ENCODE measurements at regions not wholly inside any gene's neighbourhood (a gene's known extent, or its start where the extent isn't known, plus 50 kb on each side); places are given as distances from the start of the nearest gene placed in this dataset.
"Not testable (repeated sequence)": the region's sequence is repeated elsewhere in the genome, so short reads cannot be mapped to it uniquely, and the experiment has no call there.

DNA sequence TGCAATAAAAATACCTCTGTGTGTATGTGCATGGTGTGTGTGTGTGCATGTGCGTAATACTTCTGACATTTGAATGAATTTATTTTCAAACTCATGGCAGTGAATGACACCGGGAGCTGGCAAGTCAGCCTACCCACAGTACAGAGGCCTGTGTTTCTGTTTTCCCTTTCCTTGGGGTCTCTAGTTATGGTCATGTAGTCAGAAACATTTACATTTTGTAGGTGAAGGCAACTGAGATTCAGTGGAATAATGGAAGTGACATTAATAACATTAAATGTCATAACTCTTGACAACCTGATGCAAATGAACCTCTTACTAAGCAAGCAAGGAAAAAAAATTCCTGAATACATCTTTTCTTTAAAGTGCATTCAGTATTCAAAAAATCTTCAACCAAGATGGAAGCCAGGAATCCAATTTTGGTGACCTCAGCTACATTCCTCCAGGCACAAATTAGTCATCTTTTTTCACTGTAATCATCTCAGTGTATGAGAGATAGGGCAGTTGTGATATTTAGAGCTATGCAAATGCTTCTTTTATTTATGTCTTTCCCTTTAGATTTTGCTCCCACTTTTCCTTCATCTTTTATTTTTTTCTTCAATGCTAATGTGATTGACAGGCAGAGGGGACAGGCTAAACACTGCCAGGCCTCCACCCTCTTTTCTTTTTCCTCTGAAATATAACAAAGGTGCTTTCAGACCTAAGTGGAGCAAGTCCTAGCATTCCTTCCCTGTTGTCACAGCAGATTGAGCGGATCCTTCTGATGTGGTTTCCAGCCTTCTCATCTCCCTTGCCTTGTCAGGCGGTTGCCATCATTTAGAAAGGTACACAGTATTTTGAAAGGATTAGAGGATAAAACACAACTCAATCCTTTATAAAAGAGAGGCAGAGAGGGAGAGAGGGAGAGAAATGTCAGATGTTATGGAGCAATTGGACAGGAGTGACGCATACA is 569.8 kb upstream of the ADAMTS16 start:
- DNase-seq (ENCODE audit: low read depth): no peak

DNA sequence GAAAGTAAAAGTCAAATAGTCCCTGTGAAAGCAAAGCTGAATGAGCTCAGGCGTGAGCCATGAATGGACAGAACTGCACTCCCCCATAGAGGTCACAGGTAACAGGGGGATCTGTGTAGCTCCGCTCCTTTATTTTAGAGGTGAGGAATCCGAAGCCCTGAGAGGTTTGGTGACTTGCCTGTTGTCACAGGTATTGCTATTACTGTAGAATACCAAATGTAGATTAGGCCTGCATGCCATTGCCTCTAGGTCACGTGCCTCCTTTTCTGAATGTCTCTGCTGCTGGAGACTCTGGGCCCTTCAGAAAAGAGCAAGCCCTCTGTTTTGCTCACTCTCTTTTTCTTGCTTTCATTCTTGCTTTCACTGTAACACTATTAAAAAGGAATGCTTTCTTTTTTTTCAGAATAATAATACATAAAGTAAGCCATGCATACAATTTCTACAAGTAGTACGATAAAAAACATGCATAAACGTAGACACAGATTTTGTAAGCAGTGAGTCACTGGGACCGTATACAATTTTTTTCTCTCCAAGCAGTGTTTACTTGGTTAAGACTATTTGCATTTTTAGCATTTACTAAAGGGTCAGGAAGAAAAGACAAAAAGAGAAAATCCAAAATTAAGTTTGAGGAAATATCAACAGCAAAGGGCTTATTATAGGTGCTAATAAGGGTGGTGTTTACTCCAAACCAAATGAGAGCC is 568.7 kb upstream of the ADAMTS16 start:
- DNase-seq (ENCODE audit: low read depth): no peak

DNA sequence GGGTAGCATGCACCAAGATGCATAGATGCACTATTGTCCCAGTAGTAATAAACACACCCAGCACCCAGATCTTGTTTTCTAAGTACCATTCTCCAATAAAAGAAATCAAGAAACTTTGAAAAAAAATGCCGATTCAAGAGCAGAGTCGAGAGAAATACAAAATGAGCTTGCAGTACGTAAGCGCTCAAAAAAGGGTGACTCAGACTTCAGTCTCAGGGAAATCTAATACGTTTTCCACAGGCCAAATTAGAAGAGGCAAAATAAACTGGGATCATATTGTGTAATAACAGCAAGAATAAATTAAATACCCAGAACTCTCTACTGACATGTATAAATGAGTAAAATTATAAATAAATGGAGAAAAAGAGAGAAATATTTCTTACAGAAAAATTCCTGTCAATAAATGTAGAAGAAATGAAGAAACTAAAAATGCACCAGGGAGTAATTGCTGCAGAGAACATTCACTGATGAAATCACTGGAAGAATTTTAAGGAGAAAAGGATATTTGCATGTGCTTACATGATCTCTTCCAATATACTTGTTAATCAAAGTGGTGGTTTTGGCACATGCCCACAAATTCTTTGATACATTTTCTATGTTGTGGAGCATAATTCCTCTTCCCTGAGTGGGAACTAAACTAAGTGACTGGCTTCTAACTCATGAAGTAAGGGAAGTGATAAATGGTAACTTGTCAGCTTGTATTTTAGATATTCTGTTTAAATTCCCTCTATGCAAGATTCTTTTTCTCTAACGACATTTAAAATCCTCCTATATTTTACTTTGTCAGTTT is 567.6 kb upstream of the ADAMTS16 start:
- no peak for DNase-seq (ENCODE audit: low read depth)

DNA sequence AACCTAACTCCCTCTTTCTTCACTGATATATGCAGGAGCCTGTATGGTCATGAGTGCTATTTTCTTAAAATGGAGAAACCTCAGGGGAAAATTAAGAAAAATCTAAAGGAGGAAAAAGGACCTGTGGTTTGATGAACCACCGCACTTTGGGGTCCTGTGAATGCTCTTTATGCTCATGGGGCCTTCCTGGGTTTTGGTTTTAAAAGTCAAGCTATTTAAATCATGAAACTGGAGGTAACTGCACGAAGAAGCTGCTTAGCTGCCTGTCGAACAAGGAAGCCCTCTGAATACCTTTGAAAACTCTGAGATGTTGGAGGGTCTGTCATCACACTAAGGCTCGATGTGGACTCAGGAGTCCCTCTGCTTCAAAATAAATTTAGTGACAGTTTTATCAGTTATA is 564.5 kb upstream of the ADAMTS16 start:
- DNase-seq (ENCODE audit: low read depth): no peak

GRCh38 chr5:4576161-4576748 is 563.9 kb upstream of the ADAMTS16 start:
- no peak for DNase-seq (ENCODE audit: low read depth)

DNA sequence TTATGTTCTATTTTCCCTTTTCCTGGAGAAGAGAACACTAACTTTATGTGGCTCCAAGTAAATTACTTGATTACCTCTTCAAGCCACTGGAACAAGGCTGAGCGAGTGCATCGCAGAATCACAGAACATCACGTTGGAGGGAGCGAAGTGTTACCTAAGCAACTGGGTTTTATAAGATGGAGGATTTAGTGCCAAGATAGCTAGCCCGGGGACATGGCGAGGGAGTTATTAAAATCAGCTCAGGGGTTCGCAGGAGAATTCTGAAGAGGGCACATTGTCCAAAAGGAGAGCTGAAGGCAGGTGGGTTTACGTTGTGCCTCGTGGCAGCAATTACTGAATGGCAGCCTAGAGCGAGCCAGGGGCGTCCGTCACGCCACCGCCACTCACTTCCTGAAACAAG is 563.2 kb upstream of the ADAMTS16 start:
- DNase-seq (ENCODE audit: low read depth): no peak

- DNase-seq (ENCODE audit: low read depth): no peak
These were observed 560.5 kb upstream of the ADAMTS16 start for GRCh38 chr5:4579679-4580078.

- DNase-seq (ENCODE audit: low read depth): no peak
These were observed 559.4 kb upstream of the ADAMTS16 start for GRCh38 chr5:4580772-4581171.

- DNase-seq (ENCODE audit: low read depth): no peak
These were observed 558.8 kb upstream of the ADAMTS16 start for GRCh38 chr5:4581289-4581688.

- DNase-seq (ENCODE audit: low read depth): no peak
These were observed 555.1 kb upstream of the ADAMTS16 start for GRCh38 chr5:4584982-4585381.

GRCh38 chr5:4613440-4613839 is 526.7 kb upstream of the ADAMTS16 start:
- DNase-seq (ENCODE audit: low read depth): no peak

DNA sequence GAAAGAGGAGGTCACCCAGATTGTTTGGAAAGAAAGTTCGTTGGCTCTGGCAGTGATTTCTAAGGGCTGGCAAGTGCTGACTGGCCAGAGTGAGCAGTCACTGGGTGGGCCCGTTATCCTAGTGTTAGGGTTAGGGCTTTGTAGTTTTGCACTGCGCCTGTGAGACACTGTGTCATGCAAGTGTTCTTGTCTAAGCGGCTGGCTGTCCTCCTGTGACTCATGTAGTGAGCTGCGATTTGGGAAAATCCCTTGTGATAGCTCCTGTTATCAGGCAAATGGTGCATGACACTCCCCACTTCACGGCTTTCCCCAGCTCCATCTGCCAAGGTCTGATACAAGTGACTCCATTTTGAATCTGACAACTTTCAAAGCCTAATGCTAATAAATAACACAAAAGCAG is 526.0 kb upstream of the ADAMTS16 start:
- DNase-seq (ENCODE audit: low read depth): no peak

- not testable (repeated sequence) for DNase-seq (ENCODE audit: low read depth)
These were observed 524.8 kb upstream of the ADAMTS16 start for GRCh38 chr5:4615369-4615768.

DNA sequence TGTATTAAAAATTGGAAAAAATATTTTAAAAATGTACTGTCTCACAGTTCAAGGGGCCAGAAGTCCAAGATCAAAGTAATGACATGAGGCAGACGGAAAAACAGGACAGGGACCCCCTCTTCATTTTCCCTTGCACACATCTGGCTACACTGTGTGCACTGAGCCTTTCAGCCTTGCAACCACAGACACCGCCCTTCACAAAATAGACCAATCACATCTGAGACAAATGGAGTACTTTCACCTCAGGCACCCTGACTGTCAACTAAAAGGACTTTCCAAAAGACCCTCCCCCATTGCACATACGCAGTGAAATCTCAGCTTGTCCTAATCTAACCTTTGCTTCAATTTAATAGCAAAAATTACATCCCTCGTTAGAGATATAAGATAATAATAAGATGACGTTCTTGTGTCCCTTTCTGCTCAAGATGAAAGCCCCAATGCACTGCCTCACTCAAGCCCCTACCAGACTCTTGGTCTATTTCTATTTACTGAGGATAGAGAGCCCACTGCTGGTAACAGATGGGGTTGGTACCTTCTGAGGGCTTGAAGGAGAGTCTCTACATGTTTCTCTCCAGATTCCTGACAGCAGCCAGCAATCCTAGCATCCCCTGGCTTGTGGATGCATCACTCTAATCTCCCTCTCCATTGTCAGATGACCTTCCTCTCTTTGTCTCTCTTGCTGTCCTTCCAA is 514.8 kb upstream of the ADAMTS16 start:
- no peak for DNase-seq (ENCODE audit: low read depth)

GRCh38 chr5:4627131-4627530 is 513.0 kb upstream of the ADAMTS16 start:
- DNase-seq (ENCODE audit: low read depth): no peak

DNA sequence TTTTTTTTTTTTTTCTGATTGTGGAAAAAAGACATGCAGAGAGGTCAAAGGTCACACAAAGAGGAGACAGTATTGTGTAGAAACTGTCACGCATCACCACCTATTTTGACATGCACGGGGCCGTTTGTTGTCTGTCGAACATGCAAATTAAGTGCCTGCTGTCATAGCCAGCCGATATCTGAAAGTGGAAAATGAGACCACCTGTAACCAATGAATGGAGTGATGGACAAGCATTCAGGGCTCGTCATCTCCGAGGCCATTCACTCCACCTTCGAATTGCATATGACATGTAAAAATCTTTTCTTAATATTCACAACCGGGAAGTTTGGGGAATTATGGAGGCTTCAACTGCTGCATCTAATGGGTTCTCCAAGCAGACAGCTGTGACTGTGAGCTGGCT is 512.2 kb upstream of the ADAMTS16 start:
- no peak for DNase-seq (ENCODE audit: low read depth)

GRCh38 chr5:4628645-4629385 is 511.3 kb upstream of the ADAMTS16 start:
- no peak for DNase-seq (ENCODE audit: low read depth)

- no peak for DNase-seq (ENCODE audit: low read depth)
These were observed 510.1 kb upstream of the ADAMTS16 start for GRCh38 chr5:4630031-4630430.

GRCh38 chr5:4634342-4634741 is 505.8 kb upstream of the ADAMTS16 start:
- no peak for DNase-seq (ENCODE audit: low read depth)

- DNase-seq (ENCODE audit: low read depth): no peak
These were observed 503.8 kb upstream of the ADAMTS16 start for GRCh38 chr5:4636378-4636777.

- DNase-seq (ENCODE audit: low read depth): no peak
These were observed 500.2 kb upstream of the ADAMTS16 start for GRCh38 chr5:4639946-4640345.

Measured in stimulated activated CD8-positive, alpha-beta memory T cell treated with anti-CD3 and anti-CD28 coated beads, Interleukin-7, amount 100 ng/mL, for 24 hours (primary cell).